ENCODE measurements at regions not wholly inside any gene's neighbourhood (a gene's known extent, or its start where the extent isn't known, plus 50 kb on each side); places are given as distances from the start of the nearest gene placed in this dataset.

DNA sequence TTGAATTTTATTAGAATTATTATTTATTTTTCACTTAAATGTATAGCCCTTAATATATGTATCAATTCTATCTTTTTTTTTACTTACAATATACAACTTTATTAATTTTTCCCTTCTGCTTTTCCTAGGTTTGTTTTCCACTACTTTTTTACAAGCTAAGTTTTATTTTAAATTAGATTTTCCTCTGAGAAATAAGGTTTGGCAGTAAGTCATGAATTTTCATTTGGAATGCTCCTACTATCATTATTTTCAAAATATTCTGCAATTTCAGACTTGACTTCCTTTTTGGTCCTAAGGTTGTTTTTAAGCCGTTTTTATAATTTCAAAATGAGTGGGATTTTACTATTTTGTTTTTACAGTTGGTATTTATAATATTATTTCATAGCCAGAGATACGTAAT is 222.8 kb upstream of the PIEZO2 start:
- ATAC-seq (ENCODE audit: insufficient read depth, low FRiP score) (no peak), DNase-seq (no peak)
- Histone ChIP-seq H3K4me3 (no peak overlapping the region), H3K9me3 (ENCODE audit: control insufficient read depth in 4 of 4, insufficient read depth in 3 of 4, low read length in 3 of 4) (peaks cover 0 to 1% (median 0%) of the 10 kb centered on the region in 4 donors), H3K36me3 (ENCODE audit: control insufficient read depth in 4 of 4, insufficient read depth in 4 of 4, low read length in 4 of 4) (no peaks in the 10 kb centered on the region), H3K27me3 (ENCODE audit: control insufficient read depth in 3 of 3, insufficient read depth in 3 of 3, low read length in 2 of 3) (no peaks in the 10 kb centered on the region), H3K4me1 (ENCODE audit: control insufficient read depth in 5 of 5, insufficient read depth in 5 of 5, low read length in 5 of 5) (peaks cover 0 to 3% (median 0%) of the 10 kb centered on the region in 5 donors), H3K9ac (ENCODE audit: insufficient read depth in 1 of 2, low read length in 2 of 2) (no peak overlapping the region), H3K27ac (ENCODE audit: low read depth in 1 of 2, low read length in 1 of 2) (no peak overlapping the region)
- TF ChIP-seq, protein P1, sequence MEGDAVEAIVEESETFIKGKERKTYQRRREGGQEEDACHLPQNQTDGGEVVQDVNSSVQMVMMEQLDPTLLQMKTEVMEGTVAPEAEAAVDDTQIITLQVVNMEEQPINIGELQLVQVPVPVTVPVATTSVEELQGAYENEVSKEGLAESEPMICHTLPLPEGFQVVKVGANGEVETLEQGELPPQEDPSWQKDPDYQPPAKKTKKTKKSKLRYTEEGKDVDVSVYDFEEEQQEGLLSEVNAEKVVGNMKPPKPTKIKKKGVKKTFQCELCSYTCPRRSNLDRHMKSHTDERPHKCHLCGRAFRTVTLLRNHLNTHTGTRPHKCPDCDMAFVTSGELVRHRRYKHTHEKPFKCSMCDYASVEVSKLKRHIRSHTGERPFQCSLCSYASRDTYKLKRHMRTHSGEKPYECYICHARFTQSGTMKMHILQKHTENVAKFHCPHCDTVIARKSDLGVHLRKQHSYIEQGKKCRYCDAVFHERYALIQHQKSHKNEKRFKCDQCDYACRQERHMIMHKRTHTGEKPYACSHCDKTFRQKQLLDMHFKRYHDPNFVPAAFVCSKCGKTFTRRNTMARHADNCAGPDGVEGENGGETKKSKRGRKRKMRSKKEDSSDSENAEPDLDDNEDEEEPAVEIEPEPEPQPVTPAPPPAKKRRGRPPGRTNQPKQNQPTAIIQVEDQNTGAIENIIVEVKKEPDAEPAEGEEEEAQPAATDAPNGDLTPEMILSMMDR (IDR thresholded peaks at IDR 0.05; ENCODE audit: control extremely low read depth, extremely low read depth) = no peak
- WGBS, 2 donors = 80 to 81% methylated on average over 2 of the region's 2 CpGs

DNA sequence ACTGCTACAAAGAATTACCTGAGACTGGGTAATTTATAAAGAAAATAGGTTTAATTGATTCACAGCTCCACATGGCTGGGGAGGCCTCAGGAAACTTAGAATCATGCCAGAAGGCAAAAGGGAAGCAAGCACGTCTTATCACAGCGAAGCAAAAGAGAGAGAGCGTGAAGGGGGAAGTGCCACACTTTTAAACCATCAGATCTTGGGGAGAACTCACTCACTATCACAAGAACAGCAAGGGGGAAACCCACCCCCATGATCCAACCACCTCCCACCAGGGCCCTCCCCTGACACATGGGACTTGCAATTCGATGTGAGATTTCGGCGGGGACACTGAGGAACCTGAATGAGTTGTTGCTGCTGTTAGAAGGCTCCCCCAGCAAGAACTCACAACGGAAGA is 220.2 kb upstream of the PIEZO2 start:
- no peaks in the 10 kb centered on the region for H3K27me3 ChIP-seq (ENCODE audit: control insufficient read depth in 3 of 3, insufficient read depth in 3 of 3, low read length in 2 of 3)
- H3K4me3 ChIP-seq = no peak overlapping the region
- no peak for ATAC-seq (ENCODE audit: insufficient read depth, low FRiP score)
- no peak overlapping the region for H3K27ac ChIP-seq (ENCODE audit: low read depth in 1 of 2, low read length in 1 of 2)
- no peak overlapping the region for H3K9ac ChIP-seq (ENCODE audit: insufficient read depth in 1 of 2, low read length in 2 of 2)
- no peak for DNase-seq
- WGBS, 2 donors = 29 to 57% methylated on average over 7 of the region's 7 CpGs
- peaks cover 0 to 7% (median 0%) of the 10 kb centered on the region in 5 donors for H3K4me1 ChIP-seq (ENCODE audit: control insufficient read depth in 5 of 5, insufficient read depth in 5 of 5, low read length in 5 of 5)
- H3K9me3 ChIP-seq (ENCODE audit: control insufficient read depth in 4 of 4, insufficient read depth in 3 of 4, low read length in 3 of 4) = no peaks in the 10 kb centered on the region
- no peaks in the 10 kb centered on the region for H3K36me3 ChIP-seq (ENCODE audit: control insufficient read depth in 4 of 4, insufficient read depth in 4 of 4, low read length in 4 of 4)
- TF ChIP-seq, protein P1 (IDR thresholded peaks at IDR 0.05; ENCODE audit: control extremely low read depth, extremely low read depth) = no peak

DNA sequence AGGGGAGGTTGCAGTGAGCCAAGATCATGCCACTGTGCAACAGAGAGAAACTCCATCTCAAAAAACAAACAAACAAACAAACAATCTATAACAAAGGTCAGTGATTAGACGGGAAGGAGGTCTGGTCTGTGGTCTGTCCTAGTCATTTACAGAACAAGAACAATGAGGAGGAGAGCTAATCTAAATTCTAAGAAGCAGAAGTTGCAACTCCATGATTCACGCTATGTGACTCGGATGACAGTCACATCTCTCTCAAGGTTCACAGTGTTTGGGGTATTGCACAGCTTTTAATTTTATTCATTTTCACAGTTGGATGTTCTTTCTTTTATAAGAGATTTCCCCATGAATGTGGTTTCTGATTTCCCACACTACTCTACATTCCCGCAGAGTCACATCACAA is 218.7 kb upstream of the PIEZO2 start:
- Histone ChIP-seq H3K36me3 (ENCODE audit: control insufficient read depth in 4 of 4, insufficient read depth in 4 of 4, low read length in 4 of 4) (no peaks in the 10 kb centered on the region), H3K9ac (ENCODE audit: insufficient read depth in 1 of 2, low read length in 2 of 2) (no peak overlapping the region), H3K9me3 (ENCODE audit: control insufficient read depth in 4 of 4, insufficient read depth in 3 of 4, low read length in 3 of 4) (no peaks in the 10 kb centered on the region), H3K27ac (ENCODE audit: low read depth in 1 of 2, low read length in 1 of 2) (peak overlapping the region in 1 of 2 donors; percentile 94), H3K27me3 (ENCODE audit: control insufficient read depth in 3 of 3, insufficient read depth in 3 of 3, low read length in 2 of 3) (no peaks in the 10 kb centered on the region), H3K4me3 (no peak overlapping the region), H3K4me1 (ENCODE audit: control insufficient read depth in 5 of 5, insufficient read depth in 5 of 5, low read length in 5 of 5) (peaks cover 0 to 7% (median 0%) of the 10 kb centered on the region in 5 donors)
- no peak for ATAC-seq (ENCODE audit: insufficient read depth, low FRiP score)
- DNase-seq = no peak
- TF ChIP-seq, protein P1 (IDR thresholded peaks at IDR 0.05; ENCODE audit: control extremely low read depth, extremely low read depth) = no peak
- WGBS, 2 donors = 61 to 74% methylated on average over 4 of the region's 4 CpGs

DNA sequence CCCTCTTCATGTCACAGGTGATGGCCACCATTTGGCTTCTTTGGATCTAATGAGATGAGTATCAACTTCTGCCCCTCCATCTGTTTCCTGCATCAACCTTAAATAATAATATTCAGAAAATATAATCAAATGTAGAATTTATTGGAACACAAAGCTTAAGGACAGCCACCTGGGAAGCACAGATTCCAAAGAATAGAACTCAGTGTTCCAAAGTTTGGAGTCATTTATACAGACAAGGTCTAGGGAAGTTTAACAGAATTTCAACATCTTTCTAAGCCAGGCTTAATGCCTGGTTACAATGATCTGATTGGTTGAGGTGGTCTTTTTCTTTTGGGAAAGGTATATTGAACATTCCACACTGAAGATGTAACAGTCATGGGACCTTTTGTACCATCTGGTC is 218.0 kb upstream of the PIEZO2 start:
- Histone ChIP-seq H3K27me3 (ENCODE audit: control insufficient read depth in 3 of 3, insufficient read depth in 3 of 3, low read length in 2 of 3) (no peaks in the 10 kb centered on the region), H3K27ac (ENCODE audit: low read depth in 1 of 2, low read length in 1 of 2) (peak overlapping the region in 1 of 2 donors; percentile 94), H3K9me3 (ENCODE audit: control insufficient read depth in 4 of 4, insufficient read depth in 3 of 4, low read length in 3 of 4) (no peaks in the 10 kb centered on the region), H3K9ac (ENCODE audit: insufficient read depth in 1 of 2, low read length in 2 of 2) (no peak overlapping the region), H3K4me3 (no peak overlapping the region), H3K36me3 (ENCODE audit: control insufficient read depth in 4 of 4, insufficient read depth in 4 of 4, low read length in 4 of 4) (no peaks in the 10 kb centered on the region), H3K4me1 (ENCODE audit: control insufficient read depth in 5 of 5, insufficient read depth in 5 of 5, low read length in 5 of 5) (peaks cover 0 to 7% (median 0%) of the 10 kb centered on the region in 5 donors)
- ATAC-seq (ENCODE audit: insufficient read depth, low FRiP score) = no peak
- TF ChIP-seq, protein P1 (IDR thresholded peaks at IDR 0.05; ENCODE audit: control extremely low read depth, extremely low read depth) = no peak
- no peak for DNase-seq
